Peyer's patch (tissue), 4 donors: ENCODE measurements at regions not wholly inside any gene's neighbourhood (a gene's known extent, or its start where the extent isn't known, plus 50 kb on each side); places are given as distances from the start of the nearest gene placed in this dataset.

Experiments used
- DNase-seq, 3 donors: peaks; one replicate each; pipeline ENCODE4 v3.0.0-alpha.2; 2017 to 2019
- H3K27ac ChIP-seq, 4 donors: fragments of 200-600 bp; sonication (generic); one replicate each; pipeline ENCODE4 v1.5.1; 2016 to 2019
- H3K27me3 ChIP-seq, 2 donors: fragments of 200-600 bp; sonication (generic); one replicate each; pipeline ENCODE4 v1.5.1; 2019
- H3K36me3 ChIP-seq, 3 donors: fragments of 200-600 bp; sonication (generic); one replicate each; pipeline ENCODE4 v1.5.1; 2016 to 2019
- H3K4me1 ChIP-seq, 4 donors: fragments of 200-600 bp; sonication (generic); one replicate each; pipeline ENCODE4 v1.5.1; 2016 to 2019
- H3K4me3 ChIP-seq, 4 donors: fragments of 200-600 bp; sonication (generic); 1 replicate in 3 of 4; 2 replicates in 1 of 4; pipeline ENCODE4 v1.5.1; 2016 to 2019; ENCODE audit warnings: mild to moderate bottlenecking in 1 of 4
- H3K9me3 ChIP-seq, 4 donors: fragments of 200-600 bp; sonication (generic); one replicate each; pipeline ENCODE4 v1.5.1; 2016 to 2019; ENCODE audit warnings: mild to moderate bottlenecking in 1 of 4
- CTCF ChIP-seq, 6 experiments: fragments of 450-650 bp in 4 of 6; fragments of 200-600 bp in 2 of 6; sonication (generic) in 1 of 6; IDR thresholded peaks; one replicate each; pipeline ENCODE4 v1.5.1; 2017 to 2019; ENCODE audit warnings: antibody characterized with exemption in 6 of 6, mild to moderate bottlenecking in 3 of 6, moderate library complexity in 1 of 6
- POLR2A ChIP-seq, 2 donors: fragments of 450-650 bp; IDR thresholded peaks; one replicate each; pipeline ENCODE4 v1.5.1; 2017; ENCODE audit warnings: antibody characterized with exemption in 2 of 2, mild to moderate bottlenecking in 2 of 2, moderate library complexity in 2 of 2

- no peaks in the 10 kb centered on the region for H3K36me3 ChIP-seq
- H3K9me3 ChIP-seq = no peaks in the 10 kb centered on the region
- no peak overlapping the region for H3K27ac ChIP-seq
- no peak overlapping the region for H3K4me3 ChIP-seq
- TF ChIP-seq POLR2A (IDR thresholded peaks at IDR 0.05) = no peak
- TF ChIP-seq CTCF (IDR thresholded peaks at IDR 0.05) = no peak
- no peaks in the 10 kb centered on the region for H3K4me1 ChIP-seq
- no peaks in the 10 kb centered on the region for H3K27me3 ChIP-seq
- no peak for DNase-seq
Observed at GRCh38 chr16:82252582-82252981, 82.6 kb upstream of the MPHOSPH6 start.

- no peak overlapping the region for H3K4me3 ChIP-seq
- H3K27me3 ChIP-seq = no peaks in the 10 kb centered on the region
- DNase-seq = no peak
- no peak overlapping the region for H3K27ac ChIP-seq
- H3K4me1 ChIP-seq = no peaks in the 10 kb centered on the region
- H3K36me3 ChIP-seq = no peaks in the 10 kb centered on the region
- TF ChIP-seq CTCF (IDR thresholded peaks at IDR 0.05) (no peak), POLR2A (IDR thresholded peaks at IDR 0.05) (no peak)
- H3K9me3 ChIP-seq = peaks cover 0 to 8% (median 0%) of the 10 kb centered on the region in 4 donors
Observed at GRCh38 chr16:82248677-82249076, 78.7 kb upstream of the MPHOSPH6 start.

- Histone ChIP-seq H3K4me3 (no peak overlapping the region), H3K27me3 (no peaks in the 10 kb centered on the region), H3K27ac (no peak overlapping the region), H3K36me3 (no peaks in the 10 kb centered on the region), H3K4me1 (no peaks in the 10 kb centered on the region), H3K9me3 (peaks cover 0 to 8% (median 0%) of the 10 kb centered on the region in 4 donors)
- no peak for TF ChIP-seq POLR2A (IDR thresholded peaks at IDR 0.05)
- no peak for TF ChIP-seq CTCF (IDR thresholded peaks at IDR 0.05)
- DNase-seq = no peak
Observed at GRCh38 chr16:82248012-82248656, 78.1 kb upstream of the MPHOSPH6 start.

- Histone ChIP-seq H3K36me3 (no peaks in the 10 kb centered on the region), H3K9me3 (peaks cover 0 to 10% (median 0%) of the 10 kb centered on the region in 4 donors), H3K27me3 (no peaks in the 10 kb centered on the region), H3K4me1 (no peaks in the 10 kb centered on the region), H3K4me3 (no peak overlapping the region), H3K27ac (no peak overlapping the region)
- TF ChIP-seq CTCF (IDR thresholded peaks at IDR 0.05) = no peak
- no peak for TF ChIP-seq POLR2A (IDR thresholded peaks at IDR 0.05)
- DNase-seq = no peak
Observed at GRCh38 chr16:82242201-82242600, 72.2 kb upstream of the MPHOSPH6 start.

GRCh38 chr16:82241469-82242052, 71.5 kb upstream of the MPHOSPH6 start:
- TF ChIP-seq CTCF (IDR thresholded peaks at IDR 0.05) (no peak), POLR2A (IDR thresholded peaks at IDR 0.05) (no peak)
- no peaks in the 10 kb centered on the region for H3K36me3 ChIP-seq
- peaks cover 0 to 10% (median 0%) of the 10 kb centered on the region in 4 donors for H3K9me3 ChIP-seq
- H3K27me3 ChIP-seq = no peaks in the 10 kb centered on the region
- no peak for DNase-seq
- no peak overlapping the region for H3K4me3 ChIP-seq
- no peak overlapping the region for H3K27ac ChIP-seq
- no peaks in the 10 kb centered on the region for H3K4me1 ChIP-seq
